Panc1 (cell line): ENCODE measurements at regions not wholly inside any gene's neighbourhood (a gene's known extent, or its start where the extent isn't known, plus 50 kb on each side); places are given as distances from the start of the nearest gene placed in this dataset.

Experiments used
- CTCF ChIP-seq: fragments of 450-650 bp; IDR thresholded peaks from 2 replicates; pipeline ENCODE4 v1.5.1; 2017; ENCODE audit warnings: mild to moderate bottlenecking
- POLR2AphosphoS5 ChIP-seq: IDR thresholded peaks from 2 replicates; pipeline ENCODE4 v1.6.1; 2012; ENCODE audit warnings: mild to moderate bottlenecking, low read depth, low read length, moderate library complexity
- REST ChIP-seq, 2 experiments: IDR thresholded peaks; 2 replicates each; pipeline ENCODE4 v1.6.1; 2011 to 2012; ENCODE audit warnings: low read depth in 2 of 2, control low read depth in 1 of 2, low read length in 1 of 2, mild to moderate bottlenecking in 1 of 2, moderate library complexity in 1 of 2; ENCODE audit not compliant: insufficient read depth in 1 of 2

GRCh38 chr2:239640676-239641578, 240.1 kb upstream of the HDAC4 start:
- TF ChIP-seq POLR2AphosphoS5 (no peak), REST (IDR thresholded peaks at IDR 0.05; ENCODE audit: insufficient read depth in 1 of 2, low read depth in 2 of 2, low read length in 1 of 2) (no peak), CTCF (no peak)
